NAMALWA (cell line): ENCODE measurements at regions not wholly inside any gene's neighbourhood (a gene's known extent, or its start where the extent isn't known, plus 50 kb on each side); places are given as distances from the start of the nearest gene placed in this dataset.

Experiments used
- DNase-seq: peaks from one replicate; pipeline ENCODE4 v3.0.0-alpha.2; 2015; ENCODE audit warnings: low spot score

DNA sequence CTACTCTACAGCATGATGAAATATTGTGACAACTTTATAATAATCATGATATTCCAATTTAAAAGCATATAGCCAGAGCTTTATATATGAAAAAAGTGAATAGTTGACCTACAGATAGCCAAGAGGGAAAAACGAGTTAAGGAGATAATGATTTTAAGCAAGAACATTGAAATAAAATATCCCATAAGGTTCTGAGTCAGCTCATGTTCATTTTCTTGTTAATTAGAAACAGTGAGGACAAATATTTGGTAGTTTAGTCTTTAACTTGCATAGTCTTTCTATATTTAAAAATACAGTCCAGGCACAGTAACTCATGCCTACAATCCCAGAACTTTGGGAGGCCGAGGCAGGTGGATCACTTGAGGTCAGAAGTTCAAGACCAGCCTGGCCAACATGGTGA is 55.8 kb upstream of the CDH6 start:
- no peak for DNase-seq

DNA sequence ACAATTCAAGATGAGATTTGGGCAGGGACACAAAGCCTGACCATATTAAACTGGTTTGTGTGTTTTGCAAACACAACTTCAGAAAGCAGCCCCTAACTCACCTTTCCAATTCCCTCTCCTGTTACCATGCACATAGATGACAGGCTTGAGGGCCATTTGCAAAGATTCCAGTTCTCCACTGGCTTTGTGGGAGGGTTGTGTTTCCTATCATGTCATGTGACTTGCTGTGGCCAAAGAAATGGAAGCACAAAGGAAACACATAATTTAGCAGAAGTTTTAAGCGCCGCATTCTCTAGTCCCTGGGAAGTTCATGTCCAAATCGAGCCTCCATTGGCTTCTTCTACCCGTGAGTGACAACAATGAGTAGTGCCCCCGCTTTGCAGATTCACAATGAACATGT is 57.9 kb upstream of the CDH6 start:
- no peak for DNase-seq

DNA sequence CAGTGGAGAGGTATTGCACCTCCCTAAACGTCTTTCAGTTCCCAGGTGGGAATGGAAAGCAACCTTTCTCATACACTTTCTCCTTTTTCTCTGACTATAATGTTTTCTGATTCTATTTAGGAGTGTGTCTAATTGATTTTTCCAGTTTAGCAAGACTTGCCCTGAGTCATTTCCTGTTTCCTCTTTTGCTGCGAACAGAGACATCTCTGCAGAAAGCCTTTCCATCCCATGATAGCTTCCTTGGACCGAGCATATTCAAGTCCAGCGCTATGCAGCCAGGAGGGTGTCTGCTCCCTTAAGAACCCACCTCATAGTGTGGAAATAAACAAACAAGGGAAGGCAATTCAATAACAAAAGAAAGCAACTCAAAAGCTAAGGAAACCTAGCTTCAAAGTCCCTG is 60.0 kb upstream of the CDH6 start:
- DNase-seq = no peak

DNA sequence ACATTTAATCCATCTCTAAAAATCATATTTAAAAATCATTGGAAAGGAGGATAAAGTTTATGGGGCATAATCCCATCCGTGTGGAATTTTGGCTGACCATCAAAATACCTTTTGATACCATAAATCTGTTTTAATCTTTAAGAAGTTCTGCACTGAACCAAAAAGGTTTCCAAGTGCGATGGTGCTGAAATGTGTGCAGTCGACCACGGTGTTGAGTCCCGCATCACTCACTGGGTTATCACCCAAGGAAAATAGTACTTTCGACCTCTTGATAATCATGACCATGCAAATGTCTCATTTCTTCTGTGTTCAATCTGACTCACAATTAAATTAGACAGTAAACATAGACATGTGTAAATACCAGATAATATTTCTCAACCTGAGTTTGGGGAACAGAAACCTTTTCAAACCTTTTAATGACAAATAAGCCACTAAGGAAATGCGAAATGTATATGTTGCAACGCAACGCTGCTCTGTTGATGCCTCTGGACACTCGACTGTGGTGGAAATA is 62.0 kb upstream of the CDH6 start:
- DNase-seq = no peak

DNA sequence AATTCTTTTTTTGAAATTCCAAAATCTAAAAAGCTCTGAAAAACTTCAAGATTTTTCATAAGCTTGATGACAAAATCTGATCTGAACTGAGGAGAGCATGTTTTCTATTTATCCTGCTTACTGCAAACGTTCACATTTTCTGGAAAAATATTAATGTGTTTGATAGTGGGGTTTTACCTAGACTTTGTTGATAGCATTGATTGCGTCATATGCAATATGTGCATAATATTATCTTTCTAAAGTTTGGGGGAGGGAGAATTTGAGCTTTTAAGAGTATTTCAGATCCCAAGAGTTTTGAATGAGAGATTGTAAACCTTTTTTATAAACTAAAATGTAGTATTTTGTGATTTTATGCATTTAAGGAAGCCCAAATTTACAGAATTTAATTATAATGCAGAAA is 62.8 kb upstream of the CDH6 start:
- no peak for DNase-seq

DNA sequence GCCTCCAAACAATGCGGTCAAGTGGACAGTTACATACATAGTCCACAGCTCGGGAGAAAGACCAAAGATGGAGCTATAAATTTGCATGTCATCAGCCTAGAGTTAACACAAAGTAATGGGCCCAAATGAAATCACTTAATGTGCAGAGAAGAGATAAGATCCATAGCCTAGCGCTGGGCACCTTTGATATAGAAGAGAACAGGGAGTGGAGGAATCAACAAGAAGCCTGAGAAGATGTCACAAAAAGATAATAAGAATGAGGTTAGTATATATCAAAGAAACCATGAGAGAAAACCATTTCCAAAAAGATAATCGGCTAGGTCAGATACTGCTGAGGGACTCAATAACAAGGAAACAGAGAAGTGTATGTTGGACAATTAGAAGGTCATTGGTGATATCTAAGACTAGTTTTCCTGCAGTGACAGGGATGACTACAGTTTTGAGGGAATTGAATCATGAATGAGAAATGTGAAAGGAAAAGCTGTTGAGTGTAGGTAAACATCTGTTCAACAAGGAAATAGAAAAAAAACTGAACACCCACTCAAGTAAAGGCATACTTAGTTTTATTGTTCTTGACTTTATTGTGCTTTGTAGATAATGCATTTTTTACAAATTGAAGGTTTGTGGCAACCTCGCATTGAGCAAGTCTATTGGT is 68.7 kb upstream of the CDH6 start:
- no peak for DNase-seq

DNA sequence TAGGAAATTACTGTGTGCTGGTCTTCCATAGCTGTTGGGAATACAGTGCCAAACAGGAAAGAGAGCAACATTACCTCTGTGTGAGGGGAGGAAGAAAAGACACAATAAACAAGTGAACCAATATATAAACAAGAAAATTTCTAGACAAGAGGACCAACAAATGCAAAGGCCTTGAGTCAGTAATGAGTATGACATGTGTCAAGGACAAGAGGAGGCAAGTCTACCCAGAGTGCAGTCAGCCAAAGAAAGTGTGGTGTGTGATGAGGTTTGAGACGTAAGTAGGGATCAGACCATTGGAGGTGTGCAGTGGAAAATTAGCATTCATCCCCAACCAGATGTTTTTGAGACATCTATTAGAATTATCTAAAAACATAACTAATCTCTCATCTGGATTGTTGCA is 69.5 kb upstream of the CDH6 start:
- DNase-seq = no peak

DNA sequence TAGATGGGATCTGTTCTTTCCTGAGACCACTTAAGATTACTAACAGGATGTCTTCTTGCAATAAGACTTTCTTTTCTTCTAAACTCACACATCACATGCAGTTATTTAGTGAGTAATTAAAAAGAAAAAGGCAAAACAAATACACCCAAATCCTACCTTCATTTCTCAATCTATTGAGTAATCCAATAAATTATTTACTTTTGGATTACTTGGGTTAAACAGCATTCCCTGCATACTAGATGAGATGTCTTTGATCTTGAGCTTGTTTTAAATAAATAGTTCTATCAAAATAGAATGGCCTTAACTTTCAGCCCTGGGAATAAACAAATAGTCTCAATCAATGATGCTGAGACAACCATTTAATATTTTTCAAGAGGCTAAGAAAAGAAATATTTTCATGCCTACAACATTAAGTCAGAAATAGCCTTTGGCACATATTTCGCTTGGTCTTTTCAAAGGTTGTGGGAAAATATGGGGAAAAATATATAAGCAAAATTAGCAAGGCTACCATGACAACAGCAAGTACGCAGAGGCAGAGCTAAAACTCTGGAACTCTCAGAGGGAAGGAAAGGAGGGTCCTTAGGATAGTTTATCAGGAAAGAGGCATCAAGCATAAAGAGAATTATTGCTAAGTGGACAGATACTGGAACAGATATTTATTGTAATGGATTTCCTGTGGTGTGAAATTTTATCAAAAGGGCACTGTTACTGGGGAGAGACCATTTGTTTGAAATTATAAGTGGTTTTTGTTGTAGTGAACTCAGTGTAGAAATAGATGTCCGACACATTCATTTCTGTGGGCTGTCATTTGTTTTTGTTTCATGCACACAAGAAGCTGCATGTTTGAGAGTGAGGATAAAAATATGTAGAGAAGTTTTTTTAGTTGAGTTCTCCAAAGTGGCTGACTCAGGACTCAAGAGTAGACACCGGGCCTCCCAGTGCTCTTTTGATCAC is 70.2 kb upstream of the CDH6 start:
- no peak for DNase-seq

DNA sequence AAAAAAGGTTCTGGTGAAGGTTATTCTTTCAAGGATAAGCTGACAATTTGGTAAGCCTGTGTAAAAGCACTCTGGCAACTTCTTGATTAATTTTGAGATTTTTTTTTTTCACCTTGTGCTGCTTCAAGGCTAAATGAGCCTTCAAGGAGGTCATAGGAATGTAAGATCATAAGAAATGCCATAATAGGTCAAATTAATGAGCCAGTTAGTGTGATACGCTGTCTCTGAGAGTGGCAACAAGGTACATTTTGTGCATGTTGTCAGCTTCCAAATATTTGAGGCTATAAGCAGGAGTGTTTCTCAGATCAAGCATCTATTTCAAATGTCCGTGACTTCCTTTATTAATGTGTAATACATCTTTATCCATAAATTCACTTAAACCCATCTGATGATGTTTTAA is 72.3 kb upstream of the CDH6 start:
- DNase-seq = no peak

DNA sequence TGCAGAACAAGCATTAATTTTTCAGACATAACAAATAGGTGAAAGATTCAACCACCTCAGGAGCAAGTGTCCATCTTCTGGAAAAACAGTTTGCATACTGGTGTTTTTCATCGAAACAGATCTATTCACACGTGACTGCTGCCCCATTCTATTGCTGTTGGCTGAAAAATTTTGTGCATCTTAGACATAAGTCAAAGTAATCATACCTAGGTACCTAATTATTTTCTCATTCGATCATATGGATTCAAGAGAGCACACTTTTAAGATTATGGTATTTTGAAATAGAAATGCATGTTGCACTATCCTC is 72.9 kb upstream of the CDH6 start:
- DNase-seq = no peak

DNA sequence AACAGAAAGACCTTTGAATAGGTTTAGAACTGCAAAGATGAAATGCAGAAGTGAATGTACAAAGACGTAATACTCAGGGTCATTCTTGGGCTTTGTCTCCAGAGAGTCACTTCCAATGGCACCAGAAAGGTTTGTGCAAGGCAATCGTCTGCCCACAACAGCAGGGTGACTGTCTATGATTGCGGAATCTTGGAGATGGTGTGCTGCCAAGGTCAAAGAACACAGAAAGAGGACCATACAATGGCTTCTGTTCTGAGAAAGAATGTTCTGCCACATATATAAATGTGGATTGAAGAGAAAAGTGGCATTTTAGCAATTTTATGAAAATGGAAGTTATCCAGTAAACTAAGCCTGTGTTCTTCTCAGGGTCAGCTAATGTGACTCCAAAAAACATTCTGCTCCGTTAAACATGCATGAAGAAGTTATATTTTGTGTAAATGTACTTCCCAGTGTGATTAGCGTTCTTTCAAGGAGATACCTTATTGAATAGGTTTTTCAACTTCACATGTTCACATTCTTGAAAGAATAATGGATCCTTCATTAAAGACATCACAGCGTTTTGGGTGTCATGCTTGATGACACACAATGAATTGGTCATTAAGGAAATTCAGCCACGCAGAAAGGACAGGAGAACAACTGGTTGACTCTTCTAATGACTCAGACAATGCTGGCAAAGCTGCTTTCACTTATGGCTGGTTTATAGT is 73.4 kb upstream of the CDH6 start:
- no peak for DNase-seq

DNA sequence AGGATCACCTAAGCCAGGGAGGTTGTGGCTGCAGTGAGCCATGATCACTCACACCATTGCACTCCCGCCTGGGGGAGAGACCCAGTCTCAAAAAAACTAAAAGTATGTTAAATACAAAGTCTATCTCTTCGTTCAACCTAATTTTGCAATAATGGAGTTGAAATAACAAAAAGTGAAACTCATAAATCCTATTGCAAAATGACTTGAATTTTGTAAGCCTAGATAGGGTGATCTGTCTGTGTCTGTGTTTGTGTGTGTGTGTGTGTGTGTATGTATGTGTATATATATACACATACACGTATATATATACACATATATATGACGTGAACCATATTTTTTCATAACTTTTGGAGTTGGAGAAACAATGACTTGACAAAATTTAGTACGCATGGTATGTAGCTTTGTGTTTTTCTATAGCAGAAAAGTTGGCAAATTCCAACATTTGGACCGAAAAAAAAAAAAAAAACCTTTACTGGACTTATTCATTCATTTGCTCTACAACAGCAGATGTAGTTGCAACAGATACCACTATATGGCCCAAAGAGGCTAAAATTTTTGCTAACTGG is 76.9 kb upstream of the CDH6 start:
- no peak for DNase-seq

DNA sequence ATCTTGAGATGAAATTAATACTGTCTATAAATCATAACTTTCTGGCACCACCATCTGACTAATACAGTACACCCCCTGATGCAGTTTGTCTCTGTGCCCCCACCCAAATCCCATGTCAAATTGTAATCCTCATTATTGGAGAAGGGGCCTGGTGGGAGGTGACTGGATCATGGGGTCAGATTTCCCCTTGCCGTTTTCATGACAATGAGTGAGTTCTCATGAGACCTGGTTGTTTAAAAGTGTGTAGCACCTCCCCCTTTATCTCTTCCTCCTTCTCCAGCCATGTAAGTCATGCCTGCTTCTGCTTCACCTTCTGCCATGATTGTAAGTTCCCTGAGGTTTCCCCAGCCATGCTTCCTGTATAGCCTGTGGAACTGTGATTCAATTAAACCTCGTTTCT is 78.7 kb upstream of the CDH6 start:
- no peak for DNase-seq

DNA sequence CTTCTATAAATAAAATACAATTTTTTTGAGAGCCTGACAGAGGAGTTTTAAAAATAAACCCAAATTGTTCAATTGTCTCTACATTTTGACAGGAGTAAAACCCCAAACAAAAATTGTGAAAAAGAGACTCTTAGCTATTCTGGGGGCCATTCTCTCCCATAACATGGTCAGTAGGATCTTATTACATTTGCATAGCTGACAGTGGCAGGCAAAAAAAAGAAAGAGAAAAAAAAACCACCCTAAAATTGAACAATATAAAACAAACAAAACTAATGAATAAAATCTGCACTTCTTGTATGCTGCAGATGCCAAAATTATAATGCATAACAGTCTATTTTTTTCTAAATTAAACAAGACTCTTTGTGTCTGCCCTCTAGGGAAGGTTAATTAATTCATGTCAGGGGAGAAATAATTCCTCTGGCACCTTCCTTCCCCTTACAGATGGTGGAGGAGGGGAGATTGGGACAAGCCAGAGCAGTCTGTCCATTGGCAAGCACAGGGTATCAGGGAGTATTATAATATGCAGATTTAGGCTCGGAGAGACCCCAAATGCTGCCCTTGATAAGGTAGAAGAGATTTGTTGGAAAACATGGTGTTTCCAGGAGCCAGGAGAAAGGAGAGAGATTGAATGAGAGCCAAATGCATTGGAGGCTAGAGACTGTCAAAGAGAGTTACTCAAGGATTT is 79.7 kb upstream of the CDH6 start:
- DNase-seq = no peak

DNA sequence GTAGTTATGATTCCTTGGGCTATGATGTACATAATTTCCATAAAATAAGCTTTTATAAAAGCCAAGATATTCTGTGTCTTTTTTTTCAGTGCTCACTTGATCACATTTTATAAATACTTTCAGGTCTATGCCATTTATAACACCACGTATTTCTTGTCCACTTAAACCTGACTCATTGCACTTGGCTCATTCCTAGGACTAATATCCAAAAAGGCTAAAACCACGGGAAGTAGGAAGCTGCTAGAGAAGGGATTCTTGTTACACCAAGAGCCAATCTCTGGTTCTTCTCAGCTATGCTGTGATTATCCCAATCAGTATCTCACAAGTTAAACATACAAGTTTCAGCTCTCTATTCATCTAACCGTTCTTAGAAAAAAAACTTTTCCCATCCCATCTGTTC is 80.4 kb upstream of the CDH6 start:
- no peak for DNase-seq

DNA sequence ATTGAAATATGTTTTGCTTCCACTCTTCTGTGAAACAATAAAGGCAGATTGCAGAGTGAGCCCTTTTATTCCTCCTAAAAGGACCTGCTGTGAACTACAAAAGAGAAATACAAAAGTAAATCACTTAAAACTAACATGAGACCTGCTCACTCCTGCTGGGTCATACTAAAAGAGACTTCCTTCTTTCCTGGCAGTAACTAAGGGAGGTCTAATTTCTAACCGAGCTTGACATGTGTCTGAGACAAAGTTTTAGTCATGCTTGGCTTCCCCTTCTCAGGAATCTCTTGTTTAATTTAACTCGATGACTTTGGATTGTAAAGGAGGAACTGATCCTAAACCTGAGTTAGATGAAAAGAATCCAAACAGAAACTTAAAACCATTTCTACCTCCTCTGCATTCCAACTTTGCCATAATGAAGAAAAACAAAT is 86.4 kb upstream of the CDH6 start:
- DNase-seq = no peak

DNA sequence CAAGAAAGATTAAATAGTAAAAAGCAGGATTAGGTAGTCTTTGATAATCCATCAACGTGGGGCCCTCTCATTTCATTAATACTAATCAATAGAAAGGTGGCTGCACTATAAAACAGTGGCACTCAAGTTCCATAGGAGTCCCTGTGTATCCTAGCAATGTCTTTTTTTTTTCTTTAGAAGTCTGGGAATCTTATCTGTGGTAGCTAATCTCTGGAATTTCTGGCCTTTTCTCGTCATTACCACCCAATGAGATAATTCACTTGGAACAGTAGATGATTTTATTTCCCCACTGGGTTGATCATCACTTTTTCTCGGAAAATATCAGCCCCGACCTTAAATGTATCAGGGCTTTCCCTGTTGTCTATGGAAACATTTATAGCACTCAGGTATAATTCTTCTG is 86.8 kb upstream of the CDH6 start:
- DNase-seq = no peak

DNA sequence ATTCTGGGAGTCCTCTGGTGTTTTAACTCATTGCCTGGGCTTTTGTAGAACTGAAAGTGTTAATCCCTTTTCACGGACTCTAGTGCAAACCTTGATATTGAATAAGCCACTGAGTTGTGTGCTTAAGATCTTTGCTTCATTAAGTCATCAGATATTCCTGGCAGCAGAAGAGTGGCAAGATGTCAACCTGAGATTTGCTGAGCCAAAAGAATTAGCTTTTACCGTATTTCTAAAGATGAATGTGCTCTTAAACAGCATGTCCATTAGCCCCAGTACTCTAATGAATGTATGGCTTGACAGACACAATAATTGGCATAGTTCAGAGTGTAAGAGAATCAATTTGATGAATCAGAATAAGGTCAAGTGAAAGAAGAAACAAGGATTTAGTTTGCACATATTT is 87.2 kb upstream of the CDH6 start:
- DNase-seq = no peak

DNA sequence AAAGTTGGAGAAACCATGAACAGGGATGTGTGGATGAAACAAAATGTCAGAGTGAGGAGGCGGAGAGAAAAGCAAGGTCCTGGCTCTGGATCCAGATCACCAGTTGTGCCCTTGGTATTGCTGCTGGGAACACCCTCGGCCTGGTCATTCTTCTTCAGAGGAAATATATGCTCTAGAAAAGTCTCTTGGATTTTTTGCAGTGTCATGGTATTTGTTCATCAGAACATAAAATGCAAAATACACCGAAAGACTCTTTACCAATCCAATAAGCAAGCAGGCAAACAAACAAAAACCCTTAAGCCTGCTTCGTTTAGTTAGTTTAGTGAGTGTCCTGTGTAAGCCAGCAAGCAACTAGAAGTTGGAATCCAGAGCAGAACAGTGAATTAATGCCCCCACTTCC is 88.7 kb upstream of the CDH6 start:
- no peak for DNase-seq

DNA sequence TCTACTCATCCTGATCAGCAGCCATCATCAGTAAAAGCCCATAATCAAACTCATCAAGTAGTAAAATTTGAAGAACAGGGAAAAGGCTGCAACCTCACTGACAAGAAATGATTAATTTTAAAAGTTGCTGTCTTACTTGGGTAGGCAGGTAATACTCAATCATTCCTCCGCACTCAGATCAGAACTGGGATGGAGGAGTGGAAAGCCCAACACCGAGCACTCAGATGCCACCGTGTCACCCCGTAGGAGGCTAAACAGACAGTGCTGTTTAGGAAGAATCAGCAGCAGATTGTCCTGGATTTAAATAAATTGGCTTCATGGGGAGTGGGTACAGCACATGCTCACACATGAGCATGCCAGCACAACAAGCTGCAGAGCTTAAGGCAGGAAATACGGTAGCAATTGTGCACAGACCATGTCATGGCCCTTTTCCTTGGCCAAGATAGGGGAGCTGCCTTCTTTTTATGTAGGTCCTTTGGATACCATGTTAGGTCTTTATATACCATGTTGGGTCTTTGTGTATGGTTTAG is 92.6 kb upstream of the CDH6 start:
- no peak for DNase-seq

DNA sequence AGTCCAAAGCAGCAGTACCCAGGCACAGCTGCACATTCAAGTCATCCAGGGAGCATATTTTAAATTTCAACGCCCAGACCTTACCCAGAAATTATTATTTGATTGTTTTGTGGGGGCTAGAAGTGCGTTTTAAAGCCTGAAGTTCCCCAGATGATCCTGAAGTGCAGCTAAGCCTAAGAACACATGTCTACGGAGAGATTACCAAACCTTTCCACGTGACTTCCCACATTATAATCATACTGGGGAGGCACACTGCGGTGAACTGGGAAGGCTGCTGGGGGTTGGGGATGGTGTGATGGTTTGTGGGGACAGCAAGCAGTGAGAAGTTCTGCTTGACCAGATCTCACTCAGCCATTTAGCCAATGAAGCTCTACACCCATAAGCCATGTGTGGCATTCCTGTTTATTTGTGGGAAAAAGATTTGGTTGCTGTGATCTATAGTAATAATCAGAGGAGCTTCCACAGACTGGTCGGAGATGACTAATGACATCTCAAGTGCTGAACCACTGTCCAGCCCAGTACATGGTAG is 93.4 kb upstream of the CDH6 start:
- DNase-seq = no peak

DNA sequence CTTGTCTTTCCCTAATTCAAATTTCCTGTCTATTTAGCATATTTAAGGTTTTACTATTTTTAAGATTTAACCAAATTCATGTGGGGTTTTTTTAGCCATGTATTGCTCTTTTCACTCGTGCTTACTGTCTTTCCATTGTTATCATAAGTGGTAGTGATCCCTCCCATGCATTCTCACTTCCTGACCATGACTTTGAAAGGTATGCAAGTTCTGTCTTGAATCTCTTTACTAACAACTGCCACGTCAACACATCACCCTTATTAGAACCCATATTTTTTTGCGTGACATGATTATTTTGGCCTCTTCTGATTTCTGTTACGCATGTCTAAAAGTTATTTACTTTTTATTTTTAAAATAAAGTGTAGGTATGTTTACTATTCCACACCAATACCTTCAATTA is 94.7 kb upstream of the CDH6 start:
- DNase-seq = no peak
